GM20431 (cell line): ENCODE measurements at regions not wholly inside any gene's neighbourhood (a gene's known extent, or its start where the extent isn't known, plus 50 kb on each side); places are given as distances from the start of the nearest gene placed in this dataset.

Source experiments
- in situ Hi-C: fragments of 300-500 bp; cut with MseI, MboI; formaldehyde crosslinking; loops from one replicate; pipeline ENCODE4 v1.15.0; 2020; ENCODE audit warnings: low sequenced_read_pairs; ENCODE audit not compliant: unreplicated experiment

GRCh38 chr11:123264431-123264780 lies 69.4 kb upstream of the CLMP start:
- in situ Hi-C loops = no loop called here

- in situ Hi-C loops = no loop called here
Measured at GRCh38 chr11:123261345-123262106, 66.5 kb upstream of the CLMP start.

- in situ Hi-C loops = no loop called here
Measured at GRCh38 chr11:123260511-123261211, 65.6 kb upstream of the CLMP start.

GRCh38 chr11:123258877-123259276 lies 63.8 kb upstream of the CLMP start:
- in situ Hi-C loops = no loop called here

GRCh38 chr11:123257370-123257769 lies 62.3 kb upstream of the CLMP start:
- in situ Hi-C loops = no loop called here

- in situ Hi-C loops = no loop called here
Measured at GRCh38 chr11:123255909-123256308, 60.9 kb upstream of the CLMP start.

GRCh38 chr11:123254357-123254756 lies 59.3 kb upstream of the CLMP start:
- in situ Hi-C loops = no loop called here

- in situ Hi-C loops = no loop called here
Measured at GRCh38 chr11:123253911-123254310, 58.9 kb upstream of the CLMP start.

GRCh38 chr11:123253223-123253622 lies 58.2 kb upstream of the CLMP start:
- in situ Hi-C loops = no loop called here

GRCh38 chr11:123251657-123252344 lies 56.8 kb upstream of the CLMP start:
- in situ Hi-C loops = no loop called here

- in situ Hi-C loops = no loop called here
Measured at GRCh38 chr11:123250892-123251656, 56.0 kb upstream of the CLMP start.

- in situ Hi-C loops = loop anchor here (10.0 kb wide), 1 partner anchor 135 kb away; no protein-coding TSS in a partner anchor
Measured at GRCh38 chr11:123249354-123249753, 54.3 kb upstream of the CLMP start.

- in situ Hi-C loops = loop anchor here (10.0 kb wide), 1 partner anchor 133 kb away; no protein-coding TSS in a partner anchor
Measured at GRCh38 chr11:123247813-123248379, 52.8 kb upstream of the CLMP start.

GRCh38 chr11:123247496-123247799 lies 52.4 kb upstream of the CLMP start:
- in situ Hi-C loops = loop anchor here (10.0 kb wide), 1 partner anchor 133 kb away; no protein-coding TSS in a partner anchor

- in situ Hi-C loops = loop anchor here (10.0 kb wide), 1 partner anchor 132 kb away; no protein-coding TSS in a partner anchor
Measured at GRCh38 chr11:123246749-123247495, 51.9 kb upstream of the CLMP start.

- in situ Hi-C loops = loop anchor here (10.0 kb wide), 1 partner anchor 131 kb away; no protein-coding TSS in a partner anchor
Measured at GRCh38 chr11:123245567-123245966, 50.5 kb upstream of the CLMP start.
